Hepatocyte (in vitro differentiated cells): ENCODE measurements at regions not wholly inside any gene's neighbourhood (a gene's known extent, or its start where the extent isn't known, plus 50 kb on each side); places are given as distances from the start of the nearest gene placed in this dataset.

Experiments used
- CTCF ChIP-seq: fragments of 200-600 bp; sonication (generic); IDR thresholded peaks from 2 replicates; pipeline ENCODE4 v1.5.1; 2016; ENCODE audit warnings: antibody characterized with exemption, mild to moderate bottlenecking; ENCODE audit not compliant: poor library complexity
- EZH2phosphoT487 ChIP-seq: fragments of 200-600 bp; sonication (generic); IDR thresholded peaks from one replicate; pipeline ENCODE4 v1.6.1; 2018; ENCODE audit warnings: antibody characterized with exemption, mild to moderate bottlenecking, low read depth, moderate library complexity; ENCODE audit not compliant: unreplicated experiment, severe bottlenecking

- no peak for TF ChIP-seq EZH2phosphoT487
- no peak for TF ChIP-seq CTCF
Measured at GRCh38 chr1:87682565-87682964, 353.9 kb downstream of the LMO4 start.
